Nephron progenitor cell (in vitro differentiated cells): ENCODE measurements at regions not wholly inside any gene's neighbourhood (a gene's known extent, or its start where the extent isn't known, plus 50 kb on each side); places are given as distances from the start of the nearest gene placed in this dataset.
"Not testable (repeated sequence)": the region's sequence is repeated elsewhere in the genome, so short reads cannot be mapped to it uniquely, and the experiment has no call there.

Experiments used
- DNase-seq: peaks from one replicate; pipeline ENCODE4 v3.0.0; 2021
- H3K27ac Mint-ChIP-seq: 2 replicates; pipeline ENCODE4 v1.8.0; 2021; ENCODE audit warnings: mild to moderate bottlenecking, moderate library complexity, mixed read lengths
- H3K27me3 Mint-ChIP-seq: 2 replicates; pipeline ENCODE4 v1.8.0; 2021; ENCODE audit warnings: mild to moderate bottlenecking, low read depth, mixed read lengths; ENCODE audit not compliant: poor library complexity
- H3K36me3 Mint-ChIP-seq: 2 replicates; pipeline ENCODE4 v1.8.0; 2021; ENCODE audit warnings: low read depth, mixed read lengths
- H3K4me1 Mint-ChIP-seq: 2 replicates; pipeline ENCODE4 v1.8.0; 2021; ENCODE audit warnings: mixed read lengths
- H3K4me3 Mint-ChIP-seq: 2 replicates; pipeline ENCODE4 v1.8.0; 2021; ENCODE audit warnings: mild to moderate bottlenecking, moderate library complexity, mixed read lengths
- H3K9me3 Mint-ChIP-seq: 2 replicates; pipeline ENCODE4 v1.8.0; 2021; ENCODE audit warnings: mild to moderate bottlenecking, moderate library complexity, mixed read lengths
- CTCF ChIP-seq: fragments of 200-600 bp; sonication (generic); IDR thresholded peaks from 2 replicates; pipeline ENCODE4 v1.5.0; 2021; ENCODE audit warnings: antibody characterized with exemption

DNA sequence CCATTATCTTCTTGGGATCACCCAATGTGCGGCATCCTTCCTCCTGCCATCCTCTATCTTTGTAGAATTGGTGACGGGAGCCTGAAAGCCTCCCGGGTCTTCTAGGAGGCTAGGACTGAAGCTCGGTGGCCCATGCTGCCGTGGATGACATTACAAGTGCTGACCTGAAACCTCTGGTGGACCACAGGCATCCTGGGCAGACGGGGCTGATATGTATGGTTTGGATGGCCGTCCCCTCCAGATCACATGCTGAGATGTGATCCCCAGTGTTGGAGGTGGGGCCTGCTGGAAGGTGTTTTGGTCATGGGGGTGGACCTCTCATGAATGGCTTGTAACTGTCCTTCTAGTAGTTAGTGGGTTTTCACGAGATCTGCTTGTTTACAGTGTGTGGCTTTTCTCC lies 1525.8 kb downstream of the BRD1 start:
- Mint-ChIP-seq H3K27me3 (peaks cover 8% of the 10 kb centered on the region), H3K4me1 (no peaks in the 10 kb centered on the region), H3K36me3 (no peaks in the 10 kb centered on the region), H3K4me3 (no peak overlapping the region), H3K27ac (no peak overlapping the region), H3K9me3 (no peaks in the 10 kb centered on the region)
- DNase-seq, result no peak
- TF ChIP-seq CTCF, result no peak

DNA sequence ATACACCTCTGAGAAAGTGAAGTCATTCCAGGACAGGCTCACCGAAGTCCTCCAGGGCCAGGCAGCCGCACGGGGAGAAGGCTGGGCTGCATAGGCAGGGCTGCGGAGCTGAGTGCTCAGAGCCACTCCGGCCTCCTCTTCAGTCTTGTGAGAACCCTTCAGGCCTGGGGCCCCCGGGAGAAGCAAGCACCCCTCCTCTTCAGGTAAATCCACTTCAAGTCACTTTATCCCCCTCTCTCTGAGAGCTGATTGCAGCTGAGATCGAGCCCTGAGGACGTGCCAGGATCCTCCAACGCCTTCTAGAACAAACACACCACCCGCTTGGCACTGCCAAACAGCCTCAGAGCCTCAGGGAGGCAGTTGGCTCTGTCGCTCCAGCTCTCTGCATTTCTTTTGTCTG lies 1526.3 kb downstream of the BRD1 start:
- no peaks in the 10 kb centered on the region for H3K36me3 Mint-ChIP-seq
- DNase-seq, result no peak
- H3K4me3 Mint-ChIP-seq, result no peak overlapping the region
- H3K27me3 Mint-ChIP-seq, result peaks cover 8% of the 10 kb centered on the region
- no peak for TF ChIP-seq CTCF
- H3K27ac Mint-ChIP-seq, result no peak overlapping the region
- H3K9me3 Mint-ChIP-seq, result no peaks in the 10 kb centered on the region
- H3K4me1 Mint-ChIP-seq, result no peaks in the 10 kb centered on the region

DNA sequence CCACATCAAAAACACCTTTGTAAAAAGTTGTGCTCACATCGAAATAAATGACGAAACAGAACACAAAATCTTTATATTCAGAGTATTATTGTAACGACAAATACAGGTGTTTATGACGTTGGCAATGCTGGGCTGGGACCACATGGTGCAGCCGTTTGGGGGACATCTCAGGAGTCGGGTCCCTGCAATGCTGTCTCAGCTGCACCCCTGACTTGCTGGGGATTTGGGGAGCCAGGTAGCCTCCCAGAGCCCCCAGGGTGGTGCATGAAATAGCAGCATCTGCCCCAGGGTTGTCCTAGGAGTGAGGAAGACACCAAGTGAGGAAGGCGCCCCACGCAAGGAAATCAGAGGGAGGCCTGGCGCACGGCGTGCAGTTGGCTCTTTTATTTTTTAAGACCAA lies 1526.8 kb downstream of the BRD1 start:
- Mint-ChIP-seq H3K4me3 (no peak overlapping the region), H3K27ac (no peak overlapping the region)

DNA sequence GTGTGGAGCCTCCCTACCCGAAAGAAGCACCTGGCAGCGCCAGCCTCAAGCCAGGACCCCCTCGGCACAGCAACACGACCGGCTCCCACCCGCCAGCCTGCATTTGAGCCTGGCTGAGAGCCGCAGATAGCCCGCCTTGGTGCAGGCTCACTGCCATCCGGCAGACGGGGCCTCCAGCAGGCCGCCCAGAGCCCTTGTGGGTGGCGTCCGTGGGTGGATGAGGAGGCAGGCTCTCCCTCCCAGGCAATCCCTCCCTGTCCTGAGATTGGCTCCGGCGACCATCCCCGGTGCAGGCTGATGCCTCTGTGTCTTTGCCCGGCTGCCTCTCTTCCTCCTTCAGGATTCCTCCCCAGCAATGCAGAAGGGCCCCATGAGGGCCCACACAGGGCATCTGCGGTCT lies 1527.9 kb downstream of the BRD1 start:
- Mint-ChIP-seq H3K27ac (no peak overlapping the region), H3K4me1 (no peaks in the 10 kb centered on the region), H3K4me3 (no peak overlapping the region), H3K27me3 (peaks cover 8% of the 10 kb centered on the region), H3K36me3 (no peaks in the 10 kb centered on the region), H3K9me3 (no peaks in the 10 kb centered on the region)
- TF ChIP-seq CTCF, result no peak
- DNase-seq, result no peak

More for the DNA sequence above, 1526.8 kb downstream of the BRD1 start:
- Mint-ChIP-seq H3K27me3 (peaks cover 8% of the 10 kb centered on the region), H3K4me1 (no peaks in the 10 kb centered on the region), H3K9me3 (no peaks in the 10 kb centered on the region), H3K36me3 (no peaks in the 10 kb centered on the region)
- no peak for TF ChIP-seq CTCF
- DNase-seq, result no peak

- no peaks in the 10 kb centered on the region for H3K4me1 Mint-ChIP-seq
- DNase-seq, result no peak
- no peaks in the 10 kb centered on the region for H3K9me3 Mint-ChIP-seq
- H3K27me3 Mint-ChIP-seq, result peaks cover 8% of the 10 kb centered on the region
- no peak overlapping the region for H3K4me3 Mint-ChIP-seq
- no peak for TF ChIP-seq CTCF
- H3K36me3 Mint-ChIP-seq, result no peaks in the 10 kb centered on the region
- H3K27ac Mint-ChIP-seq, result no peak overlapping the region
Measured at GRCh38 chr22:48299124-48299523, 1528.5 kb downstream of the BRD1 start.

DNA sequence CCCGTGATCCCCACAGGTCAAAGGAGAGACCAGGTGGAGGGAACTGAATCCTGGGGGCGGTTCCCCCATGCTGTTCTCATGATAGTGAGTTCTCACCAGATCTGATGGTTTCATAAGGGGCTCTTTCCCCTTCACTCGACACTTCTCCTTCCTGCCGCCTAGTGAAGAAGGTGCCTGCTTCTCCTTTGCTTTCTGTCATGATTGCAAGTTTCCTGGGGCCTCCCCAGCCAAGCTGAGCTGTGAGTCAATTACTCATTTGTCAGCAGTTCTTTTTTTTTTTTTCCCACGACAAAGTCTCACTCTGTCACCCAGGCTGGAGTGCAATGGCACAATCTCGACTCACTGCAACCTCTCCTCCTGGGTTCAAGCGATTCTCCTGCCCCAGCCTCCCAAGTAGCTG lies 1530.4 kb downstream of the BRD1 start:
- Mint-ChIP-seq H3K27me3 (peaks cover 12% of the 10 kb centered on the region), H3K36me3 (no peaks in the 10 kb centered on the region), H3K9me3 (no peaks in the 10 kb centered on the region), H3K27ac (no peak overlapping the region), H3K4me1 (no peaks in the 10 kb centered on the region), H3K4me3 (no peak overlapping the region)
- no peak for DNase-seq
- no peak for TF ChIP-seq CTCF

- not testable (repeated sequence) for H3K4me1 Mint-ChIP-seq, H3K36me3 Mint-ChIP-seq, DNase-seq, H3K9me3 Mint-ChIP-seq, H3K27ac Mint-ChIP-seq, H3K4me3 Mint-ChIP-seq
- peaks cover 16% of the 10 kb centered on the region for H3K27me3 Mint-ChIP-seq
Measured at GRCh38 chr22:48289954-48290353, 1527.5 kb downstream of the TBC1D22A start.
